HG03095 (cell line): ENCODE measurements at regions not wholly inside any gene's neighbourhood (a gene's known extent, or its start where the extent isn't known, plus 50 kb on each side); places are given as distances from the start of the nearest gene placed in this dataset.

Experiments used
- ATAC-seq: cut with Tn5 transposase; IDR thresholded peaks from one replicate; pipeline ENCODE4 v1.9.1; 2021; ENCODE audit warnings: moderate library complexity; ENCODE audit not compliant: unreplicated experiment

- ATAC-seq, result no peak
These were observed 109.8 kb downstream of the DDX1 start for GRCh38 chr2:15701341-15701907.

GRCh38 chr2:15701991-15702390 lies 110.3 kb downstream of the DDX1 start:
- ATAC-seq, result no peak

- no peak for ATAC-seq
These were observed 110.8 kb downstream of the DDX1 start for GRCh38 chr2:15702452-15702851.

GRCh38 chr2:15703365-15703869 lies 111.7 kb downstream of the DDX1 start:
- no peak for ATAC-seq

GRCh38 chr2:15704086-15704787 lies 112.6 kb downstream of the DDX1 start:
- ATAC-seq, result no peak

- no peak for ATAC-seq
These were observed 113.1 kb downstream of the DDX1 start for GRCh38 chr2:15704788-15705115.

GRCh38 chr2:15705310-15705709 lies 113.6 kb downstream of the DDX1 start:
- ATAC-seq, result no peak

GRCh38 chr2:15705839-15706386 lies 114.2 kb downstream of the DDX1 start:
- no peak for ATAC-seq

GRCh38 chr2:15706424-15706823 lies 114.8 kb downstream of the DDX1 start:
- no peak for ATAC-seq

GRCh38 chr2:15706986-15707632 lies 115.4 kb downstream of the DDX1 start:
- no peak for ATAC-seq

GRCh38 chr2:15708161-15708560 lies 116.5 kb downstream of the DDX1 start:
- ATAC-seq, result no peak

GRCh38 chr2:15708865-15709820 lies 117.5 kb downstream of the DDX1 start:
- ATAC-seq, result no peak

GRCh38 chr2:15711126-15711860 lies 119.6 kb downstream of the DDX1 start:
- ATAC-seq, result no peak

- no peak for ATAC-seq
These were observed 121.1 kb downstream of the DDX1 start for GRCh38 chr2:15712551-15713342.

GRCh38 chr2:15713475-15713874 lies 121.8 kb downstream of the DDX1 start:
- ATAC-seq, result no peak

- ATAC-seq, result no peak
These were observed 122.3 kb downstream of the DDX1 start for GRCh38 chr2:15714002-15714401.

GRCh38 chr2:15714609-15715008 lies 122.9 kb downstream of the DDX1 start:
- ATAC-seq, result no peak

GRCh38 chr2:15715596-15715995 lies 123.9 kb downstream of the DDX1 start:
- ATAC-seq, result no peak
